K562 (cell line): ENCODE measurements at regions not wholly inside any gene's neighbourhood (a gene's known extent, or its start where the extent isn't known, plus 50 kb on each side); places are given as distances from the start of the nearest gene placed in this dataset.

ENCODE experiments used
- ATAC-seq: fragments of 200-7000 bp; cut with Tn5 transposase; 3 replicates; pipeline ENCODE4 v1.9.1; 2020; ENCODE audit warnings: moderate library complexity
- BruUV-seq: library from RNA; stranded (reverse); fragments of 400-500 nt; replicated peaks from 2 replicates; lab custom pipeline; 2021; lab: Mats Ljungman, UMichigan
- CTCF ChIA-PET: fragments of 300-600 bp; formaldehyde crosslinking; extraction: SDS; loops from one replicate; lab custom pipeline; 2021; ENCODE audit warnings: low intra/inter-chr PET ratio; lab: Yijun Ruan, JAX
- POLR2A ChIA-PET: fragments of 300-600, 350-650 bp; sonication (Branson Sonifier 250); formaldehyde crosslinking; extraction: SDS; loops from one replicate; lab custom pipeline; 2021; ENCODE audit warnings: antibody characterized with exemption, inconsistent platforms; lab: Yijun Ruan, JAX
- DNase-seq, 4 experiments: peaks; one replicate each; pipeline versions ENCODE4 v3.0.0 to v3.0.0-alpha.2; 2011 to 2018; ENCODE audit warnings: low spot score in 3 of 4, mixed read lengths in 3 of 4; ENCODE audit errors: extremely low read depth in 1 of 4
- FAIRE-seq: peaks from 2 replicates; lab custom pipeline; 2011; peaks lifted over from hg19 to GRCh38; lab: Jason Lieb, UNC
- H2AFZ ChIP-seq: 2 replicates; pipeline ENCODE4 v1.6.0; 2011; ENCODE audit warnings: low read depth, low read length, control low read depth, inconsistent platforms
- H3K27ac ChIP-seq: fragments of 200-600 bp; 3 replicates; pipeline ENCODE4 v1.8.0; 2011; ENCODE audit warnings: low read depth, mild to moderate bottlenecking, control low read depth, inconsistent platforms, low read length, moderate library complexity, mixed read lengths; ENCODE audit errors: extremely low read depth
- H3K27me3 ChIP-seq, 2 experiments: fragments of 300-600 bp in 1 of 2; 2 replicates in 1 of 2; 3 replicates in 1 of 2; pipeline versions ENCODE4 v1.6.0 to v1.8.0; 2011; ENCODE audit warnings: inconsistent platforms in 2 of 2, low read length in 2 of 2, mild to moderate bottlenecking in 1 of 2, mixed read lengths in 1 of 2, moderate library complexity in 1 of 2; ENCODE audit not compliant: control insufficient read depth in 2 of 2, insufficient read depth in 2 of 2
- H3K36me3 ChIP-seq: fragments of 300-600 bp; 3 replicates; pipeline ENCODE4 v1.8.0; 2011; ENCODE audit warnings: mild to moderate bottlenecking, low read length, inconsistent platforms; ENCODE audit not compliant: control insufficient read depth, insufficient read depth
- H3K4me1 ChIP-seq, 2 experiments: fragments of 200-600 bp in 1 of 2; replicated peaks in 1 of 2; 2 replicates in 1 of 2; 3 replicates in 1 of 2; pipeline versions ENCODE4 v1.5.1 to v1.8.0; 2011; ENCODE audit warnings: inconsistent platforms in 2 of 2, low read length in 2 of 2, mild to moderate bottlenecking in 1 of 2, mixed read lengths in 1 of 2, moderate library complexity in 1 of 2; ENCODE audit not compliant: control insufficient read depth in 2 of 2, insufficient read depth in 2 of 2
- H3K4me2 ChIP-seq: 2 replicates; pipeline ENCODE4 v1.6.1; 2011; ENCODE audit warnings: low read length, control low read depth, inconsistent platforms, mixed read lengths; ENCODE audit not compliant: insufficient read depth
- H3K4me3 ChIP-seq: fragments of 200-600 bp; sonication (generic), shearing (Covaris generic); 2 replicates; pipeline ENCODE4 v1.5.1; 2016; ENCODE audit warnings: control low read depth, inconsistent platforms
- H3K79me2 ChIP-seq: fragments of 200-600 bp; 3 replicates; pipeline ENCODE4 v1.8.0; 2011; ENCODE audit warnings: low read length, inconsistent platforms; ENCODE audit not compliant: control insufficient read depth, insufficient read depth
- H3K9ac ChIP-seq, 2 experiments: 2 replicates each; pipeline versions ENCODE4 v1.6.0 to v1.6.1; 2011; ENCODE audit warnings: low read depth in 2 of 2, low read length in 2 of 2, control low read depth in 1 of 2, inconsistent platforms in 1 of 2, mild to moderate bottlenecking in 1 of 2, mixed read lengths in 1 of 2; ENCODE audit not compliant: insufficient read depth in 1 of 2
- H3K9me1 ChIP-seq: one replicate; pipeline ENCODE4 v1.6.0; 2011; ENCODE audit warnings: inconsistent platforms, mild to moderate bottlenecking, low read length, moderate library complexity; ENCODE audit not compliant: control insufficient read depth, insufficient read depth
- H3K9me3 ChIP-seq: replicated peaks from 2 replicates; pipeline ENCODE4 v1.5.1; 2011; ENCODE audit warnings: low read depth, low read length, inconsistent platforms; ENCODE audit not compliant: control insufficient read depth, insufficient read depth
- H4K20me1 ChIP-seq: replicated peaks from 2 replicates; pipeline ENCODE4 v1.6.1; 2011; ENCODE audit warnings: low read length, inconsistent platforms, mixed read lengths; ENCODE audit not compliant: control insufficient read depth, insufficient read depth
- POLR2G ChIP-seq: fragments of 200-400 bp; formaldehyde crosslinking; IDR thresholded peaks from 2 replicates; pipeline ENCODE4 v1.6.1; 2017; ENCODE audit warnings: low read depth, mild to moderate bottlenecking, antibody characterized with exemption, low read length, moderate library complexity
- WGBS: fragments of 100-300 bp; shearing (Covaris generic); methylation state at CpG from one replicate; pipeline ENCODE4 v1.1.6; 2016; ENCODE audit warnings: low coverage, mixed read lengths; ENCODE audit not compliant: insufficient coverage; ENCODE audit errors: missing lambda C conversion rate; 5-methylcytosine and 5-hydroxymethylcytosine counted together
- in situ Hi-C: fragments of 300-500 bp; cut with MboI; formaldehyde crosslinking; loops from 4 replicates; pipeline ENCODE4 v1.15.0; 2018; ENCODE audit warnings: inconsistent platforms, mixed read lengths
- intact Hi-C: fragments of 100-400 bp; cut with micrococcal nuclease; formaldehyde crosslinking; loops from 2 replicates; pipeline ENCODE4 v1.14.2; 2022
- TF ChIP-seq, protein P1 (sequence below): fragments of 450-650 bp; IDR thresholded peaks from 2 replicates; pipeline ENCODE4 v1.6.1; 2017; ENCODE audit warnings: mild to moderate bottlenecking, moderate library complexity
- TF ChIP-seq, protein P2 (sequence below): fragments of 250-450 bp; sonication (Bioruptor Pico); IDR thresholded peaks from 2 replicates; pipeline ENCODE4 v1.8.0; 2021; ENCODE audit warnings: moderate library complexity, mild to moderate bottlenecking, inconsistent platforms

DNA sequence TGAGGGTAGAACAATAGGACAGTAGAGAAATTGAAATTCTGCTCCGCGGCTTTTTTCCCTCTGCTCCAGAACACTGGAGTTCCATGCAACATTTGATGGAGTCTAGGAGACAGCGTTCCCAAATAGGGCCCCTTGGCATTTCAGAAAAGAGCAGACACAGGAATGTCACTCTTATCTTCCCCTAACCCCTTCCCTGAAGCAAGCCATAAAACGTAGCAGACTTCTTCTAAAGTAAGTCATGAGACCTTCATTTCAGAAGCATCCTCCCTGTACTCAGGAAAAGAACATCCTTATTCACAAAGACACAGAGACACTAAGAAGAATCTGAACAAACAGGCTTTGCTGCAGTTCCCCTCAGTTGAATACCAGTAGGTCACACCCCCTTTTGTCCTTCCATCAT is 296.1 kb upstream of the SOX9 start (continued):
- TF ChIP-seq, protein P1, sequence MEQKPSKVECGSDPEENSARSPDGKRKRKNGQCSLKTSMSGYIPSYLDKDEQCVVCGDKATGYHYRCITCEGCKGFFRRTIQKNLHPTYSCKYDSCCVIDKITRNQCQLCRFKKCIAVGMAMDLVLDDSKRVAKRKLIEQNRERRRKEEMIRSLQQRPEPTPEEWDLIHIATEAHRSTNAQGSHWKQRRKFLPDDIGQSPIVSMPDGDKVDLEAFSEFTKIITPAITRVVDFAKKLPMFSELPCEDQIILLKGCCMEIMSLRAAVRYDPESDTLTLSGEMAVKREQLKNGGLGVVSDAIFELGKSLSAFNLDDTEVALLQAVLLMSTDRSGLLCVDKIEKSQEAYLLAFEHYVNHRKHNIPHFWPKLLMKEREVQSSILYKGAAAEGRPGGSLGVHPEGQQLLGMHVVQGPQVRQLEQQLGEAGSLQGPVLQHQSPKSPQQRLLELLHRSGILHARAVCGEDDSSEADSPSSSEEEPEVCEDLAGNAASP = no peak
- TF ChIP-seq, protein P2, sequence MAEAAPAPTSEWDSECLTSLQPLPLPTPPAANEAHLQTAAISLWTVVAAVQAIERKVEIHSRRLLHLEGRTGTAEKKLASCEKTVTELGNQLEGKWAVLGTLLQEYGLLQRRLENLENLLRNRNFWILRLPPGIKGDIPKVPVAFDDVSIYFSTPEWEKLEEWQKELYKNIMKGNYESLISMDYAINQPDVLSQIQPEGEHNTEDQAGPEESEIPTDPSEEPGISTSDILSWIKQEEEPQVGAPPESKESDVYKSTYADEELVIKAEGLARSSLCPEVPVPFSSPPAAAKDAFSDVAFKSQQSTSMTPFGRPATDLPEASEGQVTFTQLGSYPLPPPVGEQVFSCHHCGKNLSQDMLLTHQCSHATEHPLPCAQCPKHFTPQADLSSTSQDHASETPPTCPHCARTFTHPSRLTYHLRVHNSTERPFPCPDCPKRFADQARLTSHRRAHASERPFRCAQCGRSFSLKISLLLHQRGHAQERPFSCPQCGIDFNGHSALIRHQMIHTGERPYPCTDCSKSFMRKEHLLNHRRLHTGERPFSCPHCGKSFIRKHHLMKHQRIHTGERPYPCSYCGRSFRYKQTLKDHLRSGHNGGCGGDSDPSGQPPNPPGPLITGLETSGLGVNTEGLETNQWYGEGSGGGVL = no peak

DNA sequence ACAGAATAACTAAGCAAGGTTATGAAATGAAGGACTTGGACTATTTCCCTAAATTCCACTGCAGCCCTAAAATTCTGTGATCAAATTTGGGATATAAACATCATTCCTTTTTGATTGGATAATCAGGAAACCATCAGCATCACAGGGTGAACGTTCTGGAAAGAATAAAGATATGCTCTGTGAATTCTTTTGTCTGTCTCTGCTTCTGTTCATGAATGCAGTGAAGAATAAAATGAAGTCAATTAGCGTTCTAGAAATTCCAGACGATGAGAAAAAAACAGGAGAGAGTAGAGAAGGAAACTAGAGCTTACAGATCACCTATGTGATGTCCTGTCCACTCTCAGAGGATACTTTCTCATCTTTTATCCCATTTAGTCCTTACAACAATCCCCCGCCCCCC is 295.1 kb upstream of the SOX9 start:
- ATAC-seq (no peak), FAIRE-seq (no peak), DNase-seq (no peak)
- Histone ChIP-seq H3K36me3 (no peaks in the 10 kb centered on the region), H3K4me1 (no peaks in the 10 kb centered on the region), H3K79me2 (no peaks in the 10 kb centered on the region), H3K4me3 (no peak overlapping the region), H3K9me3 (no peaks in the 10 kb centered on the region), H3K4me2 (no peak overlapping the region), H3K27ac (no peak overlapping the region), H3K9me1 (no peaks in the 10 kb centered on the region), H4K20me1 (no peaks in the 10 kb centered on the region), H3K9ac (no peak overlapping the region), H2AFZ (no peak overlapping the region), H3K27me3 (no peaks in the 10 kb centered on the region)
- no TSS peak for BruUV-seq
- no peak for TF ChIP-seq POLR2G
- ChIA-PET POLR2A (no interaction called here), CTCF (no interaction called here)
- intact Hi-C loops (no loop called here), in situ Hi-C loops (no loop called here)
- 0% methylated on average over 4 of the region's 4 CpGs for WGBS
